GM18517 (cell line): ENCODE measurements at regions not wholly inside any gene's neighbourhood (a gene's known extent, or its start where the extent isn't known, plus 50 kb on each side); places are given as distances from the start of the nearest gene placed in this dataset.
"Not testable (repeated sequence)": the region's sequence is repeated elsewhere in the genome, so short reads cannot be mapped to it uniquely, and the experiment has no call there.

Experiments
- ATAC-seq: cut with Tn5 transposase; IDR thresholded peaks from one replicate; pipeline ENCODE4 v1.9.1; 2021; ENCODE audit warnings: mild to moderate bottlenecking, moderate library complexity; ENCODE audit not compliant: unreplicated experiment

GRCh38 chr13:71304861-71305260, 562.1 kb downstream of the DACH1 start:
- no peak for ATAC-seq

- ATAC-seq: no peak
Observed at GRCh38 chr13:71303144-71303543, 563.9 kb downstream of the DACH1 start.

GRCh38 chr13:71300602-71301001, 566.4 kb downstream of the DACH1 start:
- ATAC-seq: no peak

GRCh38 chr13:71291842-71292146, 575.2 kb downstream of the DACH1 start:
- peak; percentile 2 for ATAC-seq

GRCh38 chr13:71290963-71291841, 575.8 kb downstream of the DACH1 start:
- ATAC-seq: peak; percentile 95

GRCh38 chr13:71289980-71290379, 577.0 kb downstream of the DACH1 start:
- ATAC-seq: not testable (repeated sequence)

- no peak for ATAC-seq
Observed at GRCh38 chr13:71285700-71286099, 581.3 kb downstream of the DACH1 start.

GRCh38 chr13:71278512-71278911, 588.5 kb downstream of the DACH1 start:
- no peak for ATAC-seq

- peak; percentile 94 for ATAC-seq
Observed at GRCh38 chr13:71274923-71275608, 591.9 kb downstream of the DACH1 start.

- ATAC-seq: no peak
Observed at GRCh38 chr13:71261256-71261655, 605.7 kb downstream of the DACH1 start.

- no peak for ATAC-seq
Observed at GRCh38 chr13:71260246-71260645, 606.8 kb downstream of the DACH1 start.

- ATAC-seq: no peak
Observed at GRCh38 chr13:71255633-71256032, 611.4 kb downstream of the DACH1 start.

GRCh38 chr13:71254384-71254783, 612.6 kb downstream of the DACH1 start:
- no peak for ATAC-seq

GRCh38 chr13:71252184-71252704, 614.8 kb downstream of the DACH1 start:
- no peak for ATAC-seq

GRCh38 chr13:71251292-71251951, 615.6 kb downstream of the DACH1 start:
- no peak for ATAC-seq

- no peak for ATAC-seq
Observed at GRCh38 chr13:71249011-71249410, 618.0 kb downstream of the DACH1 start.

GRCh38 chr13:71244161-71244560, 622.8 kb downstream of the DACH1 start:
- ATAC-seq: no peak

- ATAC-seq: no peak
Observed at GRCh38 chr13:71242201-71242600, 624.8 kb downstream of the DACH1 start.

GRCh38 chr13:71240911-71241310, 626.1 kb downstream of the DACH1 start:
- no peak for ATAC-seq

- ATAC-seq: no peak
Observed at GRCh38 chr13:71237332-71237731, 629.7 kb downstream of the DACH1 start.

- ATAC-seq: no peak
Observed at GRCh38 chr13:71219698-71220415, 647.1 kb downstream of the DACH1 start.
